Stimulated activated CD8-positive, alpha-beta memory T cell treated with anti-CD3 and anti-CD28 coated beads, Interleukin-4, amount 100 ng/mL, for 24 hours (primary cell): ENCODE measurements at regions not wholly inside any gene's neighbourhood (a gene's known extent, or its start where the extent isn't known, plus 50 kb on each side); places are given as distances from the start of the nearest gene placed in this dataset.
A peak's percentile ranks its signal among the peaks of the same experiment; 100 is the strongest.

Source experiments
- DNase-seq: peaks from one replicate; pipeline ENCODE4 v3.0.0-alpha.2; 2020; ENCODE audit warnings: low read depth

DNA sequence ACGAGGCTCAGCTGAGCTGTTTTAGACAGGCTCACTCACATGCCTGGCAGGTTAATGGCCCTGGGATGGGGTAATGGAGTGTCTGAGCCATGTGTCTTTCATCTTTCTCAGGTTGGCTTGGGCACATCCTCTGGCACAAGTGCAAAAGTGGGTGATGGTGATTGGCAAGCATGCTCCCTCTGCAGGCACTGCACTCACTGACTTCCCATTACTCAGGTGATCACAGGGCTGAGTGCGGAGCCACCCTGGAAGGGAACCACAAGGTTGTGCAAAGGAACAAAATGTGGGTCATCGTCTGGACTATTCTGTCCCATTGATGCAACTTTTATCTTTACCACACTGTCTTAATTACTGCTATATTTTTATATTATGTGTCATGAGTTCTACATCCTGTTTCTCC, 244.1 kb upstream of the AKR1E2 start:
- DNase-seq = no peak

DNA sequence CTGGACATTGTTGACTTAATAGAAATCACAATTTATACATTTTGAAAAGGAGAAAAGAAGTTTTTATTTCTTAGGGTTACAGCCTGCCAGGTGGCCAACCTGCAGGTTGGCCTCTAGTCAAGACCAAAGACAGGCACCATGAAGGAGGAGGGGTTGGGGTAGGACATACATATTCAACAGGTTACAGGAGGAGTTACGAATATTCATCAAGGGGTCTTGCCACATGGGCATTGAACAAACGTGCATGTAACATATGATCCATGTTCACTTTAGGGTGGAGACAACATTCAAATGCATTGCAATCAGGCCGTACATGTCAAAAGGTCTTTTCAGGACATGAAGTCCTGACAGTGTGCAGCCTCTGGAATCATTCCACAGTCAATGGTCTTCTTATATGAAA, 246.2 kb upstream of the AKR1E2 start:
- DNase-seq = no peak

DNA sequence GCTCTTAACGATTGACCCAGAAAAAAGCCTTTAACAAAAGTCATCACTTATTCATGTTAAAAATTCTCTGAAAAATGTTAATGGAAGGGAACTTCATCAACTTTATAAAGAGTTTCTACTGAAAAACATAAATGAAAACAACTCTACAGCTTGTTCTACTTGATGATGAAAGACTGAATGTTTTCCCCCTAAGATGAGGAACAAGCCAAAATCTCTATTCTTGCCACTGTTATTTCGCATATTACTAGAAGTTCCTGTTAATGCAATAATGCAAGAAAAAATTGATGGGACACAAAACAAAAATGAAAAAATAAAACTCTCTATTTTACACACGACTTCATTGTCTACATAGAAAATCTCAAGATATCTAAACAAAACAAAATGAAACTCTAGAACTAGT, 249.8 kb upstream of the AKR1E2 start:
- DNase-seq = no peak

DNA sequence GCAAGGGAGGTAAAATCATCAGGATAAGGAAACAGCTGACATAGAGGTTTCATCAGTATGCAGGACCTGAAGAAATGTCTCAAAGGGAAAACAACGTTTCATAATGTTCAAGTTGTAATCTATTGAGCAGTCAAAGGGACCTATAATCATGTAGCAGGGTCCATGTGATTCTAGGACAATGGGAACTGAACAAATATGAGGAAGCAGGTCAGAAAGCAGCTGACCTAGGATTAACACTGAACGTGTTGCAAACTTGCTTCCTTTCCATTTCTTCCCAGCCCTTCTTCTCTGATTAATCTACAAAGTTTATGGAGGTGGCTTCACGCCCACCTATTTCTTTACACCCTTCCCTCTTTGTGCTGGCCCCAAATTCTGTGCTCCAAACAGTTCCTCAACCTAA, 256.9 kb upstream of the AKR1E2 start:
- no peak for DNase-seq

DNA sequence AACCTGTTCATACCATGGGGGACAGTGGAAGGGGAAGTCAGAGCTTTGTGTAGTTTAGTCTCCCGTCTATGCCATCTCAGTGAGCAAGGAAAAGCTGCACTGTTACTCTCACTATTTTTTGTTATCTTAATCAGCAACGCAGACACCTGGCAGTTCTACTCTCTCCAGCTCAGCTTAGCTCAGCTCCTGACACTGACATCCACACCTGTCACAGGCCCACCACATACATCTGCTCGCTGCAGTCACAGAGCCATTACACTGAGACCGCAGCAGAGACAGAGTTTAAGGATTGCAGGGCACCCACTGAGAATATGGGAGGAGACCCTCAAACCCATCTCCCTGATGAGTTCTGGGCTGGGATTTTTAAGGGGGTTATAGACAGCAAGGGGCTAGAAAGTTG, 257.3 kb upstream of the AKR1E2 start:
- no peak for DNase-seq

DNA sequence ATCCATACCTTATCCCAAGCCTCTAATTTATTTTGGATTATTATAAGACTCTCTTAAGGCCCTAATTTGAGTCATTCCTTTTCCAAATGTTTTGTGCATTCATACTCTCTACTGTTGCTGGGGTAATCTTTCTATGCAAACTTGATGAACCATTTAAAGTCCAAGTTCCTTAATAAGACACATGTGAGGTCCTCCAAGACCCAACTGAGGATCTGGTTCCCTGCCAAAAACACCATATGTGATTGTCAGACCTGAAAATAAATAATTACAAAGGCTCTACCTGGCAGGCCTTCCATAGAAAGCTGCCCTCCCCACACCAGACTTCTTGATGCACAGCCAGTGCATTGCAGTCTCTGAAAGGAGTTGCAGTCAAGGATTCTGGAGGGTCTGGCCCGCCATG, 257.9 kb upstream of the AKR1E2 start:
- DNase-seq = no peak

DNA sequence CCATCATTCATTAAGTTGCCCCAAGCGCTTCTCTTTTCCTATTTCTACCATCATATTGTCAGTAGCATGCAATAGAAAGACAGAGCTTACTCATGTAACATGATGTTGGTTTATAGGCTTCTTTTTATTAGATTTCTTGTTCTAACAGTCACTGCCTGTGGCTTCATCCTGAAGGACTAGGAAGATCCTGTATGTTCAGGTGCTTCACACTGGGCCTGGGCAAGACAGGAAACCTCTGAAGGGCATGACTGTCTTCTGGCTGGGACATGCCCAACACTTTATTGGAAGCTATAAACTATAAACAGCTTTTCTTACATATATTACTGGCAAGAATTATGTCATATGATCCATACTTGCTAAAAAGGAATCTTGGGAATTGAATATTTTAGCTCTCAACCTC, 258.4 kb upstream of the AKR1E2 start:
- no peak for DNase-seq

DNA sequence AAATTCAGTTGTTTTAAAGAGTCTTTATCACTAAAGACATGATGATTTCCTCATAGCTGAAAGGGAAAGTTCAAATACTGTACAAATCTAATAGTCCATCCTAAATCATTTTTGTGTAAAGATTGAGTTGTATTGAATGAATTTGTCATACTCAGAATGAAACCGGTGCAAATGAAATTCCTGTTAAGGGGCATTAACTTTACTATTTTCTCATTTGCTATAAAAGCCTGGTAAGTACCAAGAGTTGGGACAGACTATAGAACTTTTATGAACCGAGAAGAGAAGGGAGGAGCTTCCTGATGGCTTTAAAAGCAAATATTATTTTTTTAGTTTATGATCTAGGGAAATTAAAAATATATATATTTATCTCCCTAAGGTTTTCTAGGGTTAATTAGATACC, 260.0 kb upstream of the AKR1E2 start:
- no peak for DNase-seq

DNA sequence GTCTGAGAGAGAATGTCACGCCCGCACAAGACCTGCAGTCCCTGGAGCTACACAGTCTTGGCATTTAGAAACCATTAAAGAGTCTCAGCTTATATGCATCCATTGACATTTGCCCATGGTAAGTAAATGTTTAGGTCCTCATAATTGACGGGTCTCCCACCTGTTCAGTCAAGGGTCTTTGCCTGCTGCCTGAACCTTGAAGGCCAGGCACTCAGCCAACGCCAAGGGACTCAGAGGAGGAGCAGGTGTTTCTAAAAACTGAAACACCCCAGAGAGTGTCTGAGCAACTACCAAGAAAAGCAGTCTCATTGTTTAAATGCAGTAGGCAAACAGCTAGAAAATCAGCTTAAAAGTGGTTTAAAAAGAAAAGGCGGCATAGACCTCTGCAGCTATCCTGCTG, 264.7 kb upstream of the AKR1E2 start:
- no peak for DNase-seq

DNA sequence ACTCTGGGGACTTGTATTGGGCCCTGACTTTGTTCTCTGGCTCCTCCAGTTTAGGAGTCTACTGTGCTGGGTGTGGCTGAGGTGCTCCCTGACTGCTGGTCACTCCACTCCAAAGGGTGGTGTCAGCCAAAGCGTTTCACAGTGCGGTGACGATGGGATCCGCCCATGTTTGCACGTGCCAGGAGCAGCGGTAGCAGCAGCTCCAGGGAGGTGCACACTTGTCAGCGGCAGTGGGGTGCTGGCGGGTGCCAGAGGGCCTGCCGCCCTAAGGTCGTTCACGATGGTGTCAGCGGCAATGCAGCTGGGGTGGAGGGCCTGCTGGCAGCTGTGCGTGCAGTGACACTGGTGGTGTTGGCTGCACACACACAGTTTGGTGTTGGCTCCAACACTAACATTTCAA, 268.5 kb upstream of the AKR1E2 start:
- no peak for DNase-seq

DNA sequence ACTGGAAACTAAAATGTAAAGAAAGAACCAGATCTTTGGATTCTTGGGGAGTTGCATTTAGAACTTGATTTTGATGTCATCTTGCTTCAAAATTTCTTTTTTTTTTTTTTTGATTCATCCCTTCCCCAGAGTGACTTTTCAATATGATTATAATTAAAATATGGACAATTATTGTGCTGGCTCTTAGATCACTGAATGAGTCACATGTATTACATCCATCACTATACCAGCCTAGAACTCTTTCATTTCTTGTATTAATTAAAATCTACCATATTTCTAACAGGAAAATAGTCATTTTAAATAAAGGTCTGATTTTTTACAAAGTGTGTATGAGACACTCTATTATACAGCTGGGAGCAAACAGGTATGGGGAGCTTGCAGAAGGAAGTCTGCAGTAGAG, 269.5 kb upstream of the AKR1E2 start:
- DNase-seq = no peak

DNA sequence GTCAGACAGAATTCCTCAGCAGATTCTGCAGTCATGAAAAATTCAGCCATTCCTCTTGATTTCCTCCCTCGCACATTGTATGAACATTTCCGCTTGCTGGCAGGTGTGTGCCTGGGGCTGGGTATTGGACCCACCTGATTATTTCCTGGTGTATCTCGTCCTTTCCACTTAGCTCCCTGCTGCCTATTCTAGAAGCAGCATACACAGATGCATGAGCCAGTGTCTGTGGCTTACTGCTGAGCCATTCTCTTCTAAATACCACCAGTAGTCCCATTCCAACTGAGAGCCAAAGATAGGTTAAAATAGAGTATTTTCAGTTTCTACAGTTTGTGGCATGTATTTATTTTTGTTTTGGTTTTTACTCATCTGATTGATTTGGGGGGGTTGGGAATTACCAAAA, 270.1 kb upstream of the AKR1E2 start:
- DNase-seq = no peak

DNA sequence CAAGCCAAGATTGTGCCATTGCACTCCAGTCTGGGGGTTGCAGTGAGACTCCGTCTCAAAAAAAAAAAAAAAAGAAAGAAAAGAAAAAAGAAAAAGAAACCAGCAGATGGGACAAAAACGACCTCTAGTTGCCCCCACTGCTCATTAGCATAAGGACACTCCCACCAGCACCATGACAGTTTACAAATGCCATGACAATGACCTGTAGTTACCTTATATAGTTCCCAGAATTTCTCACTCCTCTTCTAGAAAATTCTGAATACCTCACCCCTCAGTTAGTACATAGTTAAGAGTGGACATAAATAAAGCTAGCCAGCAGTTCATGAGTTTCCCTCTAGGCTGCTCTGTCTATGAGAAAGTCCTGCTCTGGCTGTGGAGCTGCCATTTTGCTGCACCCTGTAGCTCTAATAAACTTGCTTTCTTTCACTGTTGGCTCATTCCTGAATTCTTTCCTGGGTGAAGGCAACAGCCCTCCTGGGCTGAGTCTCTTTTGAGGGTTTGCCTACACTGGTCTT, 276.8 kb upstream of the AKR1E2 start:
- DNase-seq = no peak

DNA sequence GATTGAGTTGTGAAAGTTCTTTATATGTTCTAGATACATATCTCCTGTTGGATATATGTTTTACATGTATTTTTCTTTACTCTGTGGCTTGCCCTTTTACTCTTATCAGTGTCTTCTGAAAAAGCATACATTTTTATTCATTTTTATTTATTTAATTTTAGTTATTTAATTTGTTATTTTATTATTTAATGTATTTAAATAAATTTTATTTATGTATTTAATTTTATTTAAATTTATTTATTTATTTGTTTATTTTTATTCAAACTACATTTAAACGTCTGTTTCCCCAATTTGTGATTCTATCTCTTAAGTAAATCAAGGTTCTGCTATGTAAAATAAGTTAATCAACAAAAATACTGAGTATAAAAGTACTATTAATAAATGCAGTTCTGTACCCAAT, 279.1 kb upstream of the AKR1E2 start:
- no peak for DNase-seq

DNA sequence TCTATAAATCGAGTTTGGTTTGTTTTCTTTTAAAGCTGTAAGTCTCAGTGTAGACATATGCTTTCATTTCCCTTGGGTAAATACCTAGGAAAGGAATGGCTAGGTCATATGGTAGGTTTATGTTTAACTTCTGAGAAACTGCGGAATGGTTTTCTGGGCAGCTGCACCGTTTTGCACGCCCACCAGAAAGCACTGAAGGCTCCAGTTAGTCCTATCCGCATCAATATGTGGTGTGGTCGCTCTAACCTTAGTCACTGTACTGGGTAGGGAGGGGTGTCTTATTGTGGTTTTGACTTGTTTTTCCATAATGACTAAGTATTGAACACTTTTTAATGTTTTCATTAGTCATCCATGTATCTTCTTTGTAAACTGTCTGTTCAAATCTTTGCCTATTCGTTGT, 279.5 kb upstream of the AKR1E2 start:
- DNase-seq = peak; percentile 14

DNA sequence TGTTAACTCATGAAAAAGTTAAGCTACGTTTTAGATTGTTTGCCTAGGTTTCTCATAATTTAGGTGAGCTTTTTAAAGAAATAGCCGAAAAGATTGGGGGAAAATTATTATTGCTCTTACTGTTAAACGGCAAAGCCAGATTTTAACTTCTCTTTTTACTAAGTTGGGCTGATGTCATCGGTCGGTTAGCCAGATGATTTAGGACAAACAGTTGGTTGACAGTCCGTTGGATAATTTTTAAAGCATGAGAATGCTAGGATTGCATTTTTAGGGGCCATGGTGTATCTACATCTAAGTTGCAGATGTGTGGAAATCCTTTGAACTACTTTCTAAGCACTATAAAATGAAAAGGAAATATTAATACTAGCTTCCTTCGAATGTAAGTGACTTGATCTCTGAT, 280.9 kb upstream of the AKR1E2 start:
- no peak for DNase-seq

DNA sequence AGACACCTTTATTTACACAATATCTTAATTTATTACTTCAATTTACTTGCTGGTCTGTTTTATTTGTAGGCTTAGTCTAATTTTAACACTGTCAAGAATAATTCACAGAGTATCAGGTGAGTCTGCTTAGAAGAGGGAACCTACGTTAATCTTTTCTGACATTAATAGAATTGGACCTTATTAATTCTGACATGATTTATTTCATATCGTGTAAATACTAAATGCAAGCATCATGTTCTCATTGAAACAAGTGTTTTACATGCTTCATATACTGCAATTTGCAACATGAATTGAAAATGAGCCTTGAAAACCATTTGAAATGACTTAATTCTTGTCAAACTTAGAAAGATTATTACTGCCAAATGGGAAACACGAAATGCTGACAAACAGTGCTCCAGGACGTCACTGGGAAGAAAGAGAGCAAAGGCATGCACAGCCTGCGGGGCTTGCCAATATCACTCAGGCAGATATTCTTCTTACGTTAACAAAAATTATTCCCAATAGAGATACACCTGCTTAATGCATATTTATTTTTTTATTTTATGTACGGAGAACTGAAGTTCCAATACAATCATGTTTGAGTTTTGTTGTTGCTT, 282.0 kb upstream of the AKR1E2 start:
- no peak for DNase-seq

DNA sequence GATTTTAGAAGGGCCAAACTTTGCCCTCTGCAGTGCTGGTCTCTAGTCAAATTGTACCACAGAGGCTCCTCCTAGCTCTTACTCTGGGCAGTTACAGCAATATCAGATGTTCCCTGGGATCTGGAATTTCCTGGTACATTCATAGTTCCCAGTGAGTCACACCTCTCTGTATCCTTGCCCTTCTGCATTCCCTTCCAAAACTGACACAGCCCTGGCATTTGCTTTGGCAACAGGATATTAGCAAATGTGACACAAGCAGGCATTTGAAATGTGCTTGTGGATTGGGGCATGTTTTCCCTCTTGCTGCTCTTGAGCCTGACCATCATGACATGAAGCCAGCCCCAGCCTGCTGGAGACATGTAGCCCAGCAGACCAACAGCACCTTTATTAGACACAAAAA, 284.7 kb upstream of the AKR1E2 start:
- DNase-seq = no peak

DNA sequence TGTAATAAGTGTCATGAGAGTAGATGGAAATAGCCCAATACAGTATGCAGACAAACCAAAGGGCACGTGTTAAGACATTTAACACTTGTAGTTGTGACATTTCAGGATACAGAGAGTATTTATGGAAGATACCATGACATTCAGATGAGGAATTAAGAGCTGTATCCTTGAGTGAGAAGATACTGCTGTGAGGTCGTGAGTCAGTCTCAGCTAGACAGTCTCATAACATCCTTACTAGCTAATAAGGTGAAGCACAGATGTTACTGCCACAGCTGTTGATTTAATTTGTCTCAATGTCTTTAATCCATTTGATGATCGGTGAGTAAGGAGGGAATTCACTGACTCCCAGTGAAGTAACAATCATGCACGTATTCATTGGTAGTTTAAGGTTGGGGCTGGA, 288.0 kb upstream of the AKR1E2 start:
- no peak for DNase-seq

DNA sequence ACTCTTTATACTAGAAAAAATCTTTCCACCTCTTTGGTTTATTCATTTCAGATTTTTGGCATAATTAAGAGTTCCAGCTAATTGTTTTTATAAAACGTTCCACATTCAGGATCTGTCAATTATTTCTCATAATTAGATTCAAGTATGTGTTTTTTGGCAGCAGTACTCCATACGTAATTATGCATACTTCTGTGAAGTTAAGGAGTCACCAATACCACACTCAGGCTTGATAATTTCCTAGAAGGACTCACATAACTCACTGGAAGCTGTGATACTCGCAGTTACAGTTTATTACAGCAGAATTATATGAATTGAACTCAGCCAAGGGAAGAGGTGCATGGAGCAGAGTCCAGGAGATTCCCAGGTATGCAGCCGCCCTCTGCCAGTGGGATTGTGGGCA, 290.5 kb upstream of the AKR1E2 start:
- no peak for DNase-seq

DNA sequence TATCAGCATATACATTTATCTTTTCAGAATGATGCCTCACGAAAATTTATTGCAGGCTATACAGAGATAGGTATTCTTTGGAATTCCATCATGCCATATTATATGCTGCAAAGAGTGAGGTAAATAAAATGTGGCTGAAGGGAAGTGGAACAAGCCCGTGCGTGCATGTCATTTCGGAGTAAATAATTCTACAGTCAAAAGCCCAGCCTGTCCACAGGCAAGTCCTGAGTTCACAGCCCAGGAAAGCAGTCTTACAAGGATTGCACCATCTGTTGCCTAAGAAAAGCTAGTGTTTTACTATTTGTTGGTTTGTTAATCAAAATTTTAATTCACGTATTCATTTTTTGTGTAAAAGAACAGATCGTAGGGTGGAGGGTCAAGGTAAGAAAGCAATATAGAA, 292.4 kb upstream of the AKR1E2 start:
- no peak for DNase-seq

DNA sequence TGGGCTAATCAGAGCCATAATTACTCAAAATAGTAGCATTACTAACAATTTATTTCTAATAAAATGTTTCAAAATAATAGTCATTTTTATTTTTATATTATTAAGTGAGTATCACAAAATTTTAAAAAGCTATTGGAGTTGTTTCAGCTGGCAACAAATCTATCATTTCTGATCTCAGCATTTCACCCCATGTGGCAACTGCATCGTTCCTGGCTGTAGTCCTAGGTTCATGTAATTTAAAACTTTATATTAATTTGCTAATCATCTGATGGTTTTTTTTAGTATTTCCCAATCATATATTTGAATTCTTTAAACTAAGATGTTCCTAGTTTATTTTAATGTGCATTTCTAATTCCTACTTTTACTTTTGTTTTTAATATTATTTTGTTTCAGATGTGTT, 293.0 kb upstream of the AKR1E2 start:
- DNase-seq = no peak

DNA sequence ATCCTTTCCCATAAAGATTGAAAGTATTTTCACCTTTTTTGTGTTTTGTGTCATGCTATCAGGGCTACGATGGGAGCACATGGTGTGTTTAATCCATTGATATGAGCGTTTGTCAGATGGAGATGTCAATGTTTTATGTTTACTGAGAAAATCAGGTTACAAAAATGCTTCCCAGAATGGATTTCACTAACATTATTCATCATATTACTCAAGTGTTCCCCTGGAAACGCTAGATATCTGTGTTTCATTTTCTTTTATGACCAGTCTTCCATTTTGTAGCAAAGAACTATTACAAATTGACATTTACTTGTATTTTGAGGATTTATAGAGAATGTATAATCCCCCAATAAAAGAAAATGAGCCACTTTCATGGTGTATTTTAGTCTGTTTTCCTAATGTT, 293.5 kb upstream of the AKR1E2 start:
- DNase-seq = no peak

DNA sequence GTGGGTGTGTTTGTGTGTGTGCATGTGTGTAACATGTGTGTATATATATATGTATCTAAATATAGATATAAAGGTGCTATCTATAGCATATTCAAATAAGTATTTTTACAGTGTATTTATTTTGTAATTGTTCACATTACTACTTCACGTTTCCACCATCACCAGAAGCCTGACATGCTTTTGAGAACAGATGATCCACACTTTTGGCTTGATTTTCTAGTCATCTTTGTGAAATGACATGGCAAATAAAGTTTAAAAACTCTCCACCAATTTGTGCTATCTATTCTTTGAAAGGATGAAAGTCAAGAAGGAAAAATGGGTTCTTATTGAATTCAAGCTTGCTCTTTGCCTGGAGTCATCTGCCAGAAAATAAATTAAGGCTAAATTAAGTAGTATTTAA, 294.0 kb upstream of the AKR1E2 start:
- no peak for DNase-seq

DNA sequence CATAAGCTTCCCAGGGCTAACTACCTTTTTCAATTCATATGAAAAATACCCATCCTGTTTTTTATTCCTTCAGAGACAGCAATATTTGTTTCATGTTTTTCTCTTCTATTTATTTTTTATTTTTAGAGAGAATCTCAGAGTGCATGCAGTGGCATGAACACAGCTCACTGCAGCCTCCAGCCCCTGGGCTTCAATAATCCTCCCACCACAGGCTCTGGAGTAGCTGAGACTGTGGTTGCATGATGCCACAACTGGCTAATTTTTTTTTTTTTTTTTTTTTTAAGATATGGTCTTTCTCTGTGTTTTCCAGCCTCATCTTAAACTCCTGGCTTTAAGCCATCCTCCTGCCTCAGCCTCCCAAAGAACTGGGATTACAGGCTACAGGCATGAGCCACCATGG, 296.7 kb upstream of the AKR1E2 start:
- DNase-seq = no peak
